GM23338 (cell line): ENCODE measurements at regions not wholly inside any gene's neighbourhood (a gene's known extent, or its start where the extent isn't known, plus 50 kb on each side); places are given as distances from the start of the nearest gene placed in this dataset.

Experiments used
- ATAC-seq: fragments of 200-7000 bp; cut with Tn5 transposase; 3 replicates; pipeline ENCODE4 v1.9.1; 2020
- DNase-seq: peaks from one replicate; pipeline ENCODE4 v3.0.0-alpha.2; 2015; ENCODE audit warnings: low spot score
- H2AFZ ChIP-seq: fragments of 200-600 bp; sonication (generic); 2 replicates; pipeline ENCODE4 v1.8.0; 2016; ENCODE audit warnings: antibody characterized with exemption, mild to moderate bottlenecking, moderate library complexity
- H3F3A ChIP-seq: fragments of 200-600 bp; sonication (generic); replicated peaks from 2 replicates; pipeline ENCODE4 v1.8.0; 2017; ENCODE audit warnings: antibody characterized with exemption, mixed run types, low read depth
- H3K27ac ChIP-seq: fragments of 200-600 bp; sonication (generic); 2 replicates; pipeline ENCODE4 v1.6.1; 2016; ENCODE audit warnings: low read depth
- H3K27me3 ChIP-seq: fragments of 200-600 bp; sonication (generic); 2 replicates; pipeline ENCODE4 v1.8.0; 2016; ENCODE audit warnings: mild to moderate bottlenecking, mixed run types, moderate library complexity; ENCODE audit not compliant: insufficient read depth
- H3K36me3 ChIP-seq: fragments of 200-600 bp; sonication (generic); 2 replicates; pipeline ENCODE4 v1.8.0; 2016; ENCODE audit warnings: mild to moderate bottlenecking; ENCODE audit not compliant: insufficient read depth
- H3K4me1 ChIP-seq: fragments of 200-600 bp; sonication (generic); 2 replicates; pipeline ENCODE4 v1.8.0; 2016; ENCODE audit warnings: mild to moderate bottlenecking, moderate library complexity; ENCODE audit not compliant: insufficient read depth
- H3K4me2 ChIP-seq: fragments of 200-600 bp; sonication (generic); 2 replicates; pipeline ENCODE4 v1.7.1; 2017; ENCODE audit warnings: mixed run types
- H3K4me3 ChIP-seq: fragments of 200-600 bp; sonication (generic); 2 replicates; pipeline ENCODE4 v1.6.1; 2016; ENCODE audit warnings: mixed run types
- H3K79me2 ChIP-seq: fragments of 200-600 bp; sonication (generic); replicated peaks from 2 replicates; pipeline ENCODE4 v1.8.0; 2017; ENCODE audit warnings: mild to moderate bottlenecking; ENCODE audit not compliant: insufficient read depth
- H3K9me2 ChIP-seq: fragments of 200-600 bp; sonication (generic); 2 replicates; pipeline ENCODE4 v1.8.0; 2017; ENCODE audit not compliant: insufficient read depth
- H4K20me1 ChIP-seq: fragments of 200-600 bp; sonication (generic); replicated peaks from 2 replicates; pipeline ENCODE4 v1.8.0; 2017; ENCODE audit warnings: mild to moderate bottlenecking; ENCODE audit not compliant: insufficient read depth
- H3K27ac Mint-ChIP-seq: 2 replicates; pipeline ENCODE4 v1.8.0; 2020; ENCODE audit warnings: inconsistent platforms, mild to moderate bottlenecking, moderate library complexity, mixed read lengths
- H3K27me3 Mint-ChIP-seq: 3 replicates; pipeline ENCODE4 v1.8.0; 2022; ENCODE audit warnings: low read depth, mild to moderate bottlenecking, moderate library complexity, mixed read lengths, inconsistent platforms; ENCODE audit not compliant: insufficient read depth, poor library complexity
- H3K36me3 Mint-ChIP-seq: 3 replicates; pipeline ENCODE4 v1.8.0; 2021; ENCODE audit warnings: low read depth, mild to moderate bottlenecking, inconsistent platforms, moderate library complexity, mixed read lengths
- H3K4me1 Mint-ChIP-seq: 3 replicates; pipeline ENCODE4 v1.8.0; 2020; ENCODE audit warnings: mild to moderate bottlenecking, inconsistent platforms, mixed read lengths
- H3K4me3 Mint-ChIP-seq: 3 replicates; pipeline ENCODE4 v1.8.0; 2021; ENCODE audit warnings: moderate library complexity, mild to moderate bottlenecking, inconsistent platforms, mixed read lengths
- H3K9me3 Mint-ChIP-seq: 3 replicates; pipeline ENCODE4 v1.8.0; 2020; ENCODE audit warnings: moderate library complexity, mild to moderate bottlenecking, inconsistent platforms, mixed read lengths
- CREB1 ChIP-seq: fragments of 250-450 bp; sonication (Bioruptor Pico); IDR thresholded peaks from 2 replicates; pipeline ENCODE4 v1.5.0; 2020; ENCODE audit warnings: low read depth, mild to moderate bottlenecking, moderate library complexity
- EZH2 ChIP-seq: fragments of 200-600 bp; sonication (generic); IDR thresholded peaks from one replicate; pipeline ENCODE4 v1.8.0; 2017; ENCODE audit warnings: antibody characterized with exemption, mild to moderate bottlenecking, low read depth; ENCODE audit not compliant: unreplicated experiment
- EZH2phosphoT487 ChIP-seq: fragments of 200-600 bp; sonication (generic); IDR thresholded peaks from one replicate; pipeline ENCODE4 v1.8.1; 2018; ENCODE audit warnings: antibody characterized with exemption; ENCODE audit not compliant: unreplicated experiment
- JUNB ChIP-seq: IDR thresholded peaks from one replicate; pipeline ENCODE4 v1.6.1; 2016; ENCODE audit warnings: antibody characterized with exemption; ENCODE audit not compliant: unreplicated experiment
- POLR2AphosphoS5 ChIP-seq: IDR thresholded peaks from 2 replicates; pipeline ENCODE4 v1.6.1; 2016; ENCODE audit warnings: antibody characterized with exemption, low read depth
- REST ChIP-seq: IDR thresholded peaks from one replicate; pipeline ENCODE4 v1.6.1; 2018; ENCODE audit warnings: antibody characterized with exemption; ENCODE audit not compliant: unreplicated experiment
- ZNF462 ChIP-seq: fragments of 250-450 bp; sonication (Bioruptor Pico); IDR thresholded peaks from 2 replicates; pipeline ENCODE4 v1.5.0; 2020; ENCODE audit warnings: mild to moderate bottlenecking, moderate library complexity

- peaks cover 24% of the 10 kb centered on the region; the same call in 2 of the 3 replicates for H3K36me3 Mint-ChIP-seq
- Histone ChIP-seq H3F3A (no peaks in the 10 kb centered on the region), H4K20me1 (no peaks in the 10 kb centered on the region), H3K4me1 (peaks cover 36% of the 10 kb centered on the region), H3K9me2 (peaks cover 6% of the 10 kb centered on the region; the same call in 1 of the 2 replicates), H3K36me3 (no peaks in the 10 kb centered on the region), H3K27me3 (no peaks in the 10 kb centered on the region), H3K4me2 (peak overlapping the region; percentile 23), H2AFZ (no peak overlapping the region), H3K4me3 (peak overlapping the region; percentile 1), H3K27ac (peak overlapping the region; percentile 50), H3K79me2 (no peaks in the 10 kb centered on the region)
- H3K4me3 Mint-ChIP-seq: peak overlapping the region; percentile 43; the same call in 2 of the 3 replicates
- H3K27ac Mint-ChIP-seq: peak overlapping the region; percentile 97
- TF ChIP-seq JUNB: no peak
- TF ChIP-seq ZNF462 (CRISPR knock-in tag): no peak
- no peak for TF ChIP-seq EZH2
- TF ChIP-seq CREB1 (CRISPR knock-in tag): no peak
- TF ChIP-seq REST: no peak
- no peak for TF ChIP-seq EZH2phosphoT487
- no peak for TF ChIP-seq POLR2AphosphoS5
- H3K27me3 Mint-ChIP-seq: peaks cover 2% of the 10 kb centered on the region
- H3K9me3 Mint-ChIP-seq: peaks cover 13% of the 10 kb centered on the region
- DNase-seq: peak; percentile 24
- peaks cover 46% of the 10 kb centered on the region for H3K4me1 Mint-ChIP-seq
- peak; percentile 72 for ATAC-seq
These were observed 512.4 kb downstream of the TMTC2 start for GRCh38 chr12:83199069-83199468.
